Esophagus squamous epithelium (tissue), 4 donors: ENCODE measurements at regions not wholly inside any gene's neighbourhood (a gene's known extent, or its start where the extent isn't known, plus 50 kb on each side); places are given as distances from the start of the nearest gene placed in this dataset.
"Not testable (repeated sequence)": the region's sequence is repeated elsewhere in the genome, so short reads cannot be mapped to it uniquely, and the experiment has no call there.

Experiments used
- POLR2A ChIP-seq, 4 donors: fragments of 450-650 bp; IDR thresholded peaks; one replicate each; pipeline ENCODE4 v1.6.1; 2017; ENCODE audit warnings: antibody characterized with exemption in 4 of 4, mild to moderate bottlenecking in 4 of 4, moderate library complexity in 3 of 4
- TF ChIP-seq, protein P1 (sequence below), 6 experiments: fragments of 450-650 bp in 4 of 6; fragments of 200-600 bp in 2 of 6; sonication (generic) in 2 of 6; IDR thresholded peaks; one replicate each; pipeline ENCODE4 v1.5.1; 2016 to 2019; ENCODE audit warnings: antibody characterized with exemption in 6 of 6, mild to moderate bottlenecking in 4 of 6, moderate library complexity in 4 of 6

- TF ChIP-seq, protein P1, sequence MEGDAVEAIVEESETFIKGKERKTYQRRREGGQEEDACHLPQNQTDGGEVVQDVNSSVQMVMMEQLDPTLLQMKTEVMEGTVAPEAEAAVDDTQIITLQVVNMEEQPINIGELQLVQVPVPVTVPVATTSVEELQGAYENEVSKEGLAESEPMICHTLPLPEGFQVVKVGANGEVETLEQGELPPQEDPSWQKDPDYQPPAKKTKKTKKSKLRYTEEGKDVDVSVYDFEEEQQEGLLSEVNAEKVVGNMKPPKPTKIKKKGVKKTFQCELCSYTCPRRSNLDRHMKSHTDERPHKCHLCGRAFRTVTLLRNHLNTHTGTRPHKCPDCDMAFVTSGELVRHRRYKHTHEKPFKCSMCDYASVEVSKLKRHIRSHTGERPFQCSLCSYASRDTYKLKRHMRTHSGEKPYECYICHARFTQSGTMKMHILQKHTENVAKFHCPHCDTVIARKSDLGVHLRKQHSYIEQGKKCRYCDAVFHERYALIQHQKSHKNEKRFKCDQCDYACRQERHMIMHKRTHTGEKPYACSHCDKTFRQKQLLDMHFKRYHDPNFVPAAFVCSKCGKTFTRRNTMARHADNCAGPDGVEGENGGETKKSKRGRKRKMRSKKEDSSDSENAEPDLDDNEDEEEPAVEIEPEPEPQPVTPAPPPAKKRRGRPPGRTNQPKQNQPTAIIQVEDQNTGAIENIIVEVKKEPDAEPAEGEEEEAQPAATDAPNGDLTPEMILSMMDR (IDR thresholded peaks at IDR 0.05), result not testable (repeated sequence)
- TF ChIP-seq POLR2A (IDR thresholded peaks at IDR 0.05), result not testable (repeated sequence)
These were observed 183.7 kb downstream of the NPIPA8 start for GRCh38 chr16:18152832-18153231.
